Activated CD8-positive, alpha-beta memory T cell treated with anti-CD3 and anti-CD28 coated beads, Interleukin-2, amount 10 ng/mL, durations not matched to agents 7 days and 5 days (primary cell): ENCODE measurements at regions not wholly inside any gene's neighbourhood (a gene's known extent, or its start where the extent isn't known, plus 50 kb on each side); places are given as distances from the start of the nearest gene placed in this dataset.

Experiments
- ATAC-seq: fragments of 150-1000 bp; cut with Tn5 transposase; one replicate; pipeline ENCODE4 v1.10.0; 2021; ENCODE audit warnings: moderate library complexity
- CTCF ChIA-PET: fragments of 350-600 bp; sonication (Branson Sonifier 250); formaldehyde crosslinking; loops from one replicate; lab custom pipeline; 2021; ENCODE audit warnings: antibody characterized with exemption; lab: Charles Lee
- DNase-seq: peaks from one replicate; pipeline ENCODE4 v3.0.0-alpha.2; 2020
- H3K27ac Mint-ChIP-seq: one replicate; pipeline ENCODE4 v1.8.0; 2021; ENCODE audit warnings: mild to moderate bottlenecking, mixed read lengths
- H3K27me3 Mint-ChIP-seq: one replicate; pipeline ENCODE4 v1.8.0; 2021; ENCODE audit warnings: mixed read lengths
- H3K36me3 Mint-ChIP-seq: one replicate; pipeline ENCODE4 v1.8.0; 2021; ENCODE audit warnings: mild to moderate bottlenecking, mixed read lengths
- H3K4me1 Mint-ChIP-seq: one replicate; pipeline ENCODE4 v1.8.0; 2021; ENCODE audit warnings: mixed read lengths
- H3K4me3 Mint-ChIP-seq: one replicate; pipeline ENCODE4 v1.8.0; 2021; ENCODE audit warnings: mild to moderate bottlenecking, moderate library complexity, mixed read lengths
- H3K9me3 Mint-ChIP-seq: one replicate; pipeline ENCODE4 v1.8.0; 2022; ENCODE audit warnings: low read depth, mixed read lengths

DNA sequence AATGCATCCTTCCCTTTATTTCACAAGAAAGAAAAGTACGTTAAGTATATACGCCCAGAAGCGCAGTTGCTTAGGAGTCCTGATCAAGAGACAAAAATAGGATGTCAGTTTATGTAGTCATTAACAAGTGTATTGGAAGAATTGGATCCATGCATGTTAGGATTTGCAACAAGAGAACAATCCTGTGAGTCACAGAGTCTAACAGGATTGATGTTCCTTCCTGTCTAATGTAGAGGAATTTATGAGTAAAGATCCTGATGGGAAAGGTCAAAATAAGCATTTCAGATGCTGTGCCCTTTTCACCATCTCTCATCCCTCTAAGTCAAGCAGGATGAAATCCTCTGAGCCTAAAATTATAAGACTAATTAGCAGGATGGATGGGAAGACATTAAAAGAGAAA is 406.0 kb upstream of the GRIA1 start:
- no peak overlapping the region for H3K4me3 Mint-ChIP-seq
- DNase-seq: no peak
- no peak for ATAC-seq
- H3K4me1 Mint-ChIP-seq: no peaks in the 10 kb centered on the region
- no peaks in the 10 kb centered on the region for H3K27me3 Mint-ChIP-seq
- H3K36me3 Mint-ChIP-seq: no peaks in the 10 kb centered on the region
- CTCF ChIA-PET: no interaction called here
- H3K9me3 Mint-ChIP-seq: peaks cover 10% of the 10 kb centered on the region
- no peak overlapping the region for H3K27ac Mint-ChIP-seq

DNA sequence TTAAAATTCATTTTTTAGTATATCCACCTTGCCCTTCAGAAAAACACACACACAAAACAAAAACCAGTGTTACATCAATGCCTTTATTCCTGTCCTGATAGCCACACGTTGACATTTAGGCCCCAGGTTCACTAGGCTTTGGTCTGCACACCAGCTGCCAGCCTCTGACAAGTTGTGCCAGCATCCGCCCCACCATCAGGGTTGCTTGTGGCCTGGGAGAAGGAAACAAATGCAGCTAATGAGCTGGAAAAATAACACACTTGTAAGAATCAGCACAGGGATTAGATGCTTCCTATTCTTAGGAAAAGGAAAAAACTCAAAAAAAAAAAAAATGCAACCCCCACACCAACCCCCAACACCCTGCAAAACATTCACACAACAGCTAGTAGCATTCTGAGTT is 404.0 kb upstream of the GRIA1 start:
- DNase-seq: no peak
- no peak overlapping the region for H3K4me3 Mint-ChIP-seq
- CTCF ChIA-PET: no interaction called here
- H3K36me3 Mint-ChIP-seq: no peaks in the 10 kb centered on the region
- peaks cover 9% of the 10 kb centered on the region for H3K9me3 Mint-ChIP-seq
- no peak for ATAC-seq
- H3K4me1 Mint-ChIP-seq: no peaks in the 10 kb centered on the region
- H3K27ac Mint-ChIP-seq: no peak overlapping the region
- H3K27me3 Mint-ChIP-seq: no peaks in the 10 kb centered on the region

DNA sequence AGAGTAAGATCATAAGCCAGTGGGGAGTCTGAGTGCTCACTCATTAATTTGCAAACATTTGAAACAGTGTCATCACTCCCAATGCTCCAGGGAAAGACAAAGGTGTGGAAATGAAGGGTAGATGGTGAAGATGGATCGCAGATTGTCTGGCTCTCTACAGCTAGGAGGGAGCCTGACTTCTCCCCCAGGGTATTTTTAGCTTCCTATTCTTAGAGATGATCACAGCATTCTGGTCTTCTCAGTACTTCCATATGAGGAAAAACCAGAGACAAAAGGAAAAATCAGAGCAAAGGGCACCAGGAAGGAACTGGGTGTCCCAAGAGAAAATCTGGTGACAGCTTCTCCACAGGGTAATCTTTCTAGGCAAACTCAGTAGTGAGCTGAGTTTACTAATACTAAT is 401.9 kb upstream of the GRIA1 start:
- H3K4me3 Mint-ChIP-seq: no peak overlapping the region
- no peak for DNase-seq
- CTCF ChIA-PET: no interaction called here
- no peaks in the 10 kb centered on the region for H3K36me3 Mint-ChIP-seq
- no peaks in the 10 kb centered on the region for H3K4me1 Mint-ChIP-seq
- no peaks in the 10 kb centered on the region for H3K27me3 Mint-ChIP-seq
- H3K27ac Mint-ChIP-seq: no peak overlapping the region
- no peak for ATAC-seq
- peaks cover 9% of the 10 kb centered on the region for H3K9me3 Mint-ChIP-seq

DNA sequence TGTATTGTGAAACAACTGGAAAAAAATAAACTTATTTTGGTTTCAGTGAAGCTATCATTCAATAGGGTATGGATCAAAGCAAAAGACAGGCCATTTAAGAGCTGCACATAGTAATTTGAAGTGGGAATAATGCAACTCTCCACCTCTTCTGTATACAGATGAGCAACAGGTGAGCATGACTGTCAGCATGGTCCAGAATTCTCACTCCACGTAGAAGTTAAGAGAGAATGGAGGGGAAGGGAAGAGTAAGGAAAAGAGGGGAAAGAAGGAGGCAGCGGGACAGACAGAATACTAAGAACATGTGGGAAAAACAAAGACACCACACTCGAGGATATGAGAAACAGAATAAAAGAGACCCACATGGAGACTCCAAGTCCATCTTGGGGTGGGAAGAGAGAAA is 396.1 kb upstream of the GRIA1 start:
- H3K4me3 Mint-ChIP-seq: no peak overlapping the region
- H3K36me3 Mint-ChIP-seq: no peaks in the 10 kb centered on the region
- no peaks in the 10 kb centered on the region for H3K27me3 Mint-ChIP-seq
- no peaks in the 10 kb centered on the region for H3K4me1 Mint-ChIP-seq
- DNase-seq: no peak
- ATAC-seq: no peak
- peaks cover 8% of the 10 kb centered on the region for H3K9me3 Mint-ChIP-seq
- CTCF ChIA-PET: no interaction called here
- no peak overlapping the region for H3K27ac Mint-ChIP-seq

DNA sequence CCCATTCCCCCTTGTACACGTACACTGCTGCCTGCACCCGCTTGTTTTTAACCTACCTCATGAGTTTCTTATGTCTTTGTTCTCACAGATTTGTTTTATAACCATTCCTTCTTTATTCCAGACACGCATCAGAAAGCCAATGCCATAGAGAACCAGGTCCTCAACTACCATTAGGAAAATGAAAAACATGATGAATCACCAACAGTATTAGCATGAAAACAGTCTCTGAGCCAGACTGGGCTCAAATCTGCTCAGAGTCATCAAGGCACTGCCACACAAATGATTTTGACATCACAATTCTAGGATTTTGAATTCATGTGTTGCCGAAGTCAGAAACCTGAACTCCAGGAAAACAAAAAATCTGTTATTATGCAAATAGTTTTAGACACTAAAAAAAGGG is 394.1 kb upstream of the GRIA1 start:
- Mint-ChIP-seq H3K36me3 (no peaks in the 10 kb centered on the region), H3K9me3 (peaks cover 6% of the 10 kb centered on the region), H3K27me3 (no peaks in the 10 kb centered on the region), H3K27ac (no peak overlapping the region), H3K4me1 (no peaks in the 10 kb centered on the region), H3K4me3 (no peak overlapping the region)
- DNase-seq (no peak), ATAC-seq (no peak)
- CTCF ChIA-PET: no interaction called here

DNA sequence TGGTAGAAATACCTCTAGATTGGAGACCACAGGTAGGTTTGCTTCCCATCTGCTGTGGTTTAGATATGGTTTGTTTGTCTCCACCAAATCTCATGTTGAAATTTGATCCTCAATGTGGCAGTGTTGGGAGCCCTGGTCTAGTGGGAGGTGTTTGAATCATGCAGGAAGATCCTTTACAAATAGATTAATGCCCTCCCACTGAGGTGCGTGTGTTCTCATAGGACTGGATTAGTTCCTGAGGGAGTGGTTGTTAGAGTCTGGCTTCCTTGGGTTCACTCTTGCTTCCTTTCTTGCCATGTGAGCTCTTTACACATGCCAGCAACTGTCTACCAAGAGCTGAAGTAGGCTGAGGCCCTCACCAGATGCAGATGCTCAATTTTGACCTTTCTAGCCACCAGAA is 391.1 kb upstream of the GRIA1 start:
- CTCF ChIA-PET: no interaction called here
- DNase-seq (no peak), ATAC-seq (no peak)
- Mint-ChIP-seq H3K27me3 (no peaks in the 10 kb centered on the region), H3K4me3 (no peak overlapping the region), H3K27ac (no peak overlapping the region), H3K9me3 (peaks cover 3% of the 10 kb centered on the region), H3K36me3 (no peaks in the 10 kb centered on the region), H3K4me1 (no peaks in the 10 kb centered on the region)

DNA sequence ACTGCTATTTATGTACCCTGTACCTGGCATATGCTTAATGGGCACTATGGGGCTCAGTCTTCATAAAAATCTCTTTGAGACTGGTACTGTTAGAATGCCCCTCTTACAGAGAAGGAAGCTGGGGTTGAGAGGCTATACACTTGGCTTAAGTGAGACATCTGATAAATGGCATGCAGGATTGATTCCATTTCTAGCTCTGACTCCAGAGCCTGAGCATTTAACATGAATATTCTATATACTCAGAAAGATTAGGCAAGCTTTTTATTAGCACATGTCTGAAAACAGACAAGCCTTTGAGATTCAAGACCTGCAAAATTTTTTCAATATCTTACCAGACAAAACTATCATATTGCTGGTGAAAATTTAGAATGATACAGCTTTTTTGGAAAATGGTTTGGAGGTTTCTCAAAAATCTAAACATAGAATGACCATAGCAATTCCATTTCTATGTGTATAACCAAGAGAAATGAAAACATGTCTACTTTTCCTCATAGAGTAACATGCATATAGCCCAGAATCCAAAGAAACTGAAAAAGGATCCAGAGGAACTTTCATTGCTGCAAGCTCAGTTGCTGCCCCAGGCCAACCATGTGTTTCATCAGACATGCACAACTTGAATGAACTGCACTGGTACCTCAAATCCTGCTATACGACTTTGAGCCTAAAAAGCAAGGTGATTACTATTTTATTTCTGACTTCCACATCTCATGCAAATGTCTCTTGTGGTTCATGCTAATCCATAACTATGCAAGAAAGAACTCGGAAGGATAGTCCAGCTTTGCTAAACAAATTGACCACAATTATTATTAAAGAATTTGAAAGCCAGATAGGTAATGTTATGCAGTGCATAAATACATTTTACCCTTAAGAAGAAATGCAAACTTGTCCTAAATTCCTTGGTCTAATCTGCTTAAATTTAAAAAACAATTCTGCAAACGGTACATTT is 389.0 kb upstream of the GRIA1 start:
- DNase-seq (no peak), ATAC-seq (no peak)
- Mint-ChIP-seq H3K27ac (no peak overlapping the region), H3K4me3 (no peak overlapping the region), H3K36me3 (no peaks in the 10 kb centered on the region), H3K4me1 (no peaks in the 10 kb centered on the region), H3K9me3 (peaks cover 4% of the 10 kb centered on the region), H3K27me3 (no peaks in the 10 kb centered on the region)
- CTCF ChIA-PET: no interaction called here

DNA sequence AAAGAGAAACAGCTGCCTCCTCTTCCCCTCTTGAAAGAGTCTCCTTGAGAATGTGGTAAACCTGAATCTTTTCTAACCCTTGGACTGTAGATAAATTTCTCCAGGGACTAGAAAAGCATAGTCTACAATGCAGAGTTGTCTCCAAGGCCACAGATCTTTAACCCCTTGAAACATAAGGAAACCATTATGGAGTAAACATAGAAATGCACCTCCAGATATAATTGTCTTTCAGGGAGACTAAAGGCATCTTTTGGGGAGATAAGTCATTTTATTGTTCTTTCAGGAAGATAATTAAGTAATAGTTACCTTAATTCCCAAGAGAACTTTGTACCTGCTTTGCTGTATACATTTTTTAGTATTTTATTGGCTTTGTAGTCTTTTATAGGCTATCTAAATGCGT is 373.6 kb upstream of the GRIA1 start:
- Mint-ChIP-seq H3K9me3 (peaks cover 2% of the 10 kb centered on the region), H3K27me3 (no peaks in the 10 kb centered on the region), H3K36me3 (no peaks in the 10 kb centered on the region), H3K27ac (no peak overlapping the region), H3K4me3 (no peak overlapping the region), H3K4me1 (no peaks in the 10 kb centered on the region)
- DNase-seq (no peak), ATAC-seq (no peak)
- CTCF ChIA-PET: no interaction called here

DNA sequence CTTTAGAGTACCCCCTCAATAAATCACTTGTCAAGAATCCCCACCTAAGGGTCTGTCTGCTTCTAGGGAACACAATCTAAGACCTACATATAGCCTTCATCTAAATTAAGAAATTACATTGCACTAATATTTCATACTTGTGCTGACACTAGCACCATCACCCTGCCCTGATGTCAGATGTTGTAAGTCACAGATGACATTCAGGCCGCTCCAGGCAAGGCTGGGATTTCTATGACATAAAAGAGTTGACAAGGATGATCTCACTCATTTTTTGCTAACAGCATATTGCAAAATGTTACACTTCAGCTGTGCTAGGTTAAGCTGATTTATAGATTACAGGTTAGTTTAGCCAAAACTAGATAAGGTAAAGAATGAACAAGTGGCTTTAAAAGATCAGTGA is 372.5 kb upstream of the GRIA1 start:
- CTCF ChIA-PET: no interaction called here
- Mint-ChIP-seq H3K9me3 (peaks cover 2% of the 10 kb centered on the region), H3K27ac (no peak overlapping the region), H3K36me3 (no peaks in the 10 kb centered on the region), H3K4me3 (no peak overlapping the region), H3K4me1 (no peaks in the 10 kb centered on the region), H3K27me3 (no peaks in the 10 kb centered on the region)
- ATAC-seq (no peak), DNase-seq (no peak)

DNA sequence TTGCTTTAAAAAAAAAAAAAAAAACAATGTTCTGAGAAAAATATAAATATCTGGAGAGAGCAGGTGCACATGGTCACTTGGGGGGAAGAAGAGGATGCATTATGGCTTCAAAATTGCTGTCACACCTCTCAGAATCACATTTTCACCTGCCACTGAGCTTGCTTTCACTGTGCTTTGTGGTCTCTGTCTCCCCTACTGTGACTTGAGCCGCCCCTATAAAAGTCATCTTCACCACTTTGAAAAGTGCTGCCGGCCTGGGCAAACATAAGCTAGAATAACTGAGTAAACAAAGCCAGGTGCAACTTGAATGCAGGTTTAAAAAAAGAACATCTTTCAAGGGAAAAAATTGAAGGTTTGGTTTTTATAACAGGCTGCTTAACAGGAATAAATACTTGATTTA is 368.1 kb upstream of the GRIA1 start:
- CTCF ChIA-PET: no interaction called here
- Mint-ChIP-seq H3K36me3 (no peaks in the 10 kb centered on the region), H3K9me3 (peaks cover 2% of the 10 kb centered on the region), H3K4me3 (no peak overlapping the region), H3K4me1 (no peaks in the 10 kb centered on the region), H3K27me3 (no peaks in the 10 kb centered on the region), H3K27ac (no peak overlapping the region)
- DNase-seq: no peak
- ATAC-seq: no peak

DNA sequence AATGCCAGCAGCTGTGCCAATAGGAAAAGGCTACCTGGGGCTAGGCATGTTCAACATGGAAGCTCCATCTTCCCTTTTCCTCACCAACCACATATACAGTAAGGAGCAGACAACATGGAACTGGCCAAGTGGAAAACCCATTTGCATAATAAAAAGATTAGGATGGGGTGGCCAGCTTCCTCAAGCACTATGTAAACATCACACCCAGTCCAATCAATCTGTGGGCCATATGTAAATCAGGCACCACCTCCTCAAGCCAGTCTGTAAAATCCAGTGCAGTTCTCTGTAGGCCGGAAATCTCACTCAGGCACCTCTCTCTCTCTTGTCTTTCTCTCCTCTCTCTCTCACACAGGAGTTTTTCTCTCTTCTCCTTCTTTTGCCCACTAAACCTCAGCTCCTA is 360.2 kb upstream of the GRIA1 start:
- Mint-ChIP-seq H3K27me3 (no peaks in the 10 kb centered on the region), H3K4me1 (no peaks in the 10 kb centered on the region), H3K36me3 (no peaks in the 10 kb centered on the region), H3K4me3 (no peak overlapping the region), H3K27ac (no peak overlapping the region), H3K9me3 (no peaks in the 10 kb centered on the region)
- ATAC-seq: no peak
- CTCF ChIA-PET: no interaction called here
- DNase-seq: no peak

DNA sequence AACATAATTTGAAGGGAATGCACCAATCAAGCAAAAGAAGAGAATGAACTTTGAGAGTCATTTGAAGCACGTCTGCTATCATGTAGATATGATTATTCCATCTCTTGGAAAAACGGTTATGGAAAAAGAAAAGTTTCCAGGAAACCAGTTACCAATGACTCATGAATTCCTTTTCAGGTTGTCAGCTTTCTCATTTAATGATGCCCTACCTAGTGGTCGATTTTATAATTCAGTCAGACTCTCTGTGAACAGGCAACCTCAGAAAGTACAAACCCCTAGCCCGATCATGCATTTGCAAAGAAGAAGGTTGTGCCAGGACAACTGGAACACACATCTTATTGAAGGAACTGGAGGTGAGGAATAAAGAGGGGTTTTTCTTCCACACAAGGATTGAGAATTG is 355.1 kb upstream of the GRIA1 start:
- Mint-ChIP-seq H3K36me3 (no peaks in the 10 kb centered on the region), H3K9me3 (no peaks in the 10 kb centered on the region), H3K27ac (no peak overlapping the region), H3K4me3 (no peak overlapping the region), H3K27me3 (no peaks in the 10 kb centered on the region), H3K4me1 (no peaks in the 10 kb centered on the region)
- ATAC-seq (no peak), DNase-seq (no peak)
- CTCF ChIA-PET: no interaction called here

DNA sequence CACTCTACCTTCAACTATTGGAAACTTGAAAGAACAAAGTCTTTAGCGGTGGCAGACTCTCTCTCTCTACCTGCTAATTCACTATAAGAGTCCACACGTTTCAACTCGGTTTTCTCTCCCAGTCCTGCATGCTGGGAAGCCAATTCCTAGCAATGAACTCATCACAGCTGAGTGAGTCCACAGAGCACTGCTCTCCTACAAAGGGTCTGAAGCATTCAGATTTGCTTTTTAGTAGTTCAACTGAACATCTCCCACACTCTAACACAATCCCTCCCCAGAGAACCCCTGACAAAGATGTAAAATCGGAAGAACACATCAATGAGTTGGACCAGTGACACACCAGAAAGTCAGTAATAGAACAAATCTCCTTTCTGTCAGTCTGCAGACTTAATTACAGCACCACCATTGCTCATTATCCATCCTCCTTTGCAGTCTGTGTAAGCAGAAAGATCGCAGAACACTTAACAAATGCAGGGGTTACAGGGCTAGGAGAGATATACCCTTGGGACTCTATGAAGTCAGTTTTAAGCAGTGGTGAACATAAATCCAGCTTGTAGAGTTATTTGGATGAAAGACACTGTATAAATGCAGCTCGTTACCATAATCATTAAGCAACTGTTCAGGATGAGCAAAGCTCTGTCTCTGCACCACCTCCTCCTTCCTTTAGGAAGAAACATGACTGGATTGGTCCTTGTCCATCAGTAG is 353.4 kb upstream of the GRIA1 start:
- Mint-ChIP-seq H3K27ac (no peak overlapping the region), H3K36me3 (no peaks in the 10 kb centered on the region), H3K9me3 (no peaks in the 10 kb centered on the region), H3K27me3 (no peaks in the 10 kb centered on the region), H3K4me1 (no peaks in the 10 kb centered on the region), H3K4me3 (no peak overlapping the region)
- ATAC-seq: no peak
- CTCF ChIA-PET: no interaction called here
- no peak for DNase-seq
